ENCODE measurements at regions not wholly inside any gene's neighbourhood (a gene's known extent, or its start where the extent isn't known, plus 50 kb on each side); places are given as distances from the start of the nearest gene placed in this dataset.

GRCh38 chr9:78830301-78830700 is 533.4 kb downstream of the PSAT1 start:
- no peak for TF ChIP-seq CTCF (conservative IDR thresholded peaks at IDR 0.05; ENCODE audit: low read length)
- no peak for TF ChIP-seq EZH2phosphoT487 (IDR thresholded peaks at IDR 0.05; ENCODE audit: borderline replicate concordance)
